ENCODE measurements at regions not wholly inside any gene's neighbourhood (a gene's known extent, or its start where the extent isn't known, plus 50 kb on each side); places are given as distances from the start of the nearest gene placed in this dataset.

GRCh38 chr20:52655395-52655794, 316.8 kb upstream of the TSHZ2 start:
- Mint-ChIP-seq H3K36me3 (no peaks in the 10 kb centered on the region), H3K9me3 (peaks cover 0 to 15% (median 3%) of the 10 kb centered on the region in 7 donors), H3K4me3 (no peak overlapping the region), H3K27me3 (ENCODE audit: low read depth in 3 of 3) (peaks cover 3 to 10% (median 5%) of the 10 kb centered on the region in 3 donors), H3K4me1 (peaks cover 11% of the 10 kb centered on the region), H3K27ac (no peak overlapping the region)
- H3K27me3 ChIP-seq (ENCODE audit: control insufficient read depth in 2 of 2, insufficient read depth in 2 of 2, low read length in 2 of 2): peaks cover 0 to 2% of the 10 kb centered on the region in 2 donors
- H3K36me3 ChIP-seq (replicated peaks in 1 of 2; ENCODE audit: control insufficient read depth in 1 of 2, insufficient read depth in 2 of 2, low read length in 2 of 2): no peaks in the 10 kb centered on the region
- DNase-seq: no peak
- no peak overlapping the region for H3K4me2 ChIP-seq (replicated peaks; ENCODE audit: extremely low read depth, low read length, poor library complexity, severe bottlenecking)
- TF ChIP-seq CTCF (IDR thresholded peaks at IDR 0.05): no peak
- peaks cover 0 to 3% of the 10 kb centered on the region in 2 donors for H3K9me3 ChIP-seq (replicated peaks in 1 of 2; ENCODE audit: control insufficient read depth in 1 of 2, insufficient read depth in 1 of 2, low read length in 2 of 2)
- no peak overlapping the region for H3K27ac ChIP-seq (ENCODE audit: low read depth in 1 of 2, low read length in 2 of 2)
- peaks cover 0 to 14% of the 10 kb centered on the region in 2 donors for H3K4me1 ChIP-seq (ENCODE audit: control insufficient read depth in 1 of 2, insufficient read depth in 2 of 2, low read length in 2 of 2)
- H3K79me2 ChIP-seq (ENCODE audit: insufficient read depth, low read length): no peaks in the 10 kb centered on the region
- intact Hi-C loops (cut with micrococcal nuclease): no loop called here
- H2AFZ ChIP-seq (ENCODE audit: insufficient read depth, low read depth, low read length, poor library complexity, severe bottlenecking): no peak overlapping the region
- 60% methylated on average over 1 of the region's 3 CpGs for WGBS (ENCODE audit: insufficient coverage)
- H4K20me1 ChIP-seq (ENCODE audit: insufficient read depth, low read length): no peaks in the 10 kb centered on the region
- no peak overlapping the region for H3K9ac ChIP-seq (ENCODE audit: insufficient read depth, low read length, poor library complexity, severe bottlenecking)
- no peak overlapping the region for H3K4me3 ChIP-seq (replicated peaks in 1 of 3; ENCODE audit: low read depth in 2 of 3, low read length in 3 of 3)

- peaks cover 0 to 14% of the 10 kb centered on the region in 2 donors for H3K4me1 ChIP-seq (ENCODE audit: control insufficient read depth in 1 of 2, insufficient read depth in 2 of 2, low read length in 2 of 2)
- 43% methylated on average over 2 of the region's 2 CpGs for WGBS (ENCODE audit: insufficient coverage)
- no peak overlapping the region for H3K4me2 ChIP-seq (replicated peaks; ENCODE audit: extremely low read depth, low read length, poor library complexity, severe bottlenecking)
- no peak overlapping the region for H3K27ac ChIP-seq (ENCODE audit: low read depth in 1 of 2, low read length in 2 of 2)
- H3K27me3 Mint-ChIP-seq (ENCODE audit: low read depth in 3 of 3): peaks cover 3 to 8% (median 5%) of the 10 kb centered on the region in 3 donors
- peaks cover 2 to 3% of the 10 kb centered on the region in 2 donors for H3K27me3 ChIP-seq (ENCODE audit: control insufficient read depth in 2 of 2, insufficient read depth in 2 of 2, low read length in 2 of 2)
- peaks cover 0 to 3% of the 10 kb centered on the region in 2 donors for H3K9me3 ChIP-seq (replicated peaks in 1 of 2; ENCODE audit: control insufficient read depth in 1 of 2, insufficient read depth in 1 of 2, low read length in 2 of 2)
- no peaks in the 10 kb centered on the region for H3K79me2 ChIP-seq (ENCODE audit: insufficient read depth, low read length)
- H3K36me3 ChIP-seq (replicated peaks in 1 of 2; ENCODE audit: control insufficient read depth in 1 of 2, insufficient read depth in 2 of 2, low read length in 2 of 2): no peaks in the 10 kb centered on the region
- intact Hi-C loops (cut with micrococcal nuclease): no loop called here
- H3K36me3 Mint-ChIP-seq: no peaks in the 10 kb centered on the region
- no peak overlapping the region for H3K4me3 ChIP-seq (replicated peaks in 1 of 3; ENCODE audit: low read depth in 2 of 3, low read length in 3 of 3)
- H4K20me1 ChIP-seq (ENCODE audit: insufficient read depth, low read length): no peaks in the 10 kb centered on the region
- H3K27ac Mint-ChIP-seq: no peak overlapping the region
- no peak overlapping the region for H3K9ac ChIP-seq (ENCODE audit: insufficient read depth, low read length, poor library complexity, severe bottlenecking)
- TF ChIP-seq CTCF (IDR thresholded peaks at IDR 0.05): no peak
- peaks cover 0 to 13% (median 2%) of the 10 kb centered on the region in 7 donors for H3K9me3 Mint-ChIP-seq
- no peak overlapping the region for H3K4me3 Mint-ChIP-seq
- peaks cover 11% of the 10 kb centered on the region for H3K4me1 Mint-ChIP-seq
- no peak overlapping the region for H2AFZ ChIP-seq (ENCODE audit: insufficient read depth, low read depth, low read length, poor library complexity, severe bottlenecking)
- peak in 1 of 3 donors; percentile 19 for DNase-seq
Measured at GRCh38 chr20:52654567-52654966, 317.6 kb upstream of the TSHZ2 start.

Data from CD14-positive monocyte (primary cell).